SK-N-SH (cell line): ENCODE measurements at regions not wholly inside any gene's neighbourhood (a gene's known extent, or its start where the extent isn't known, plus 50 kb on each side); places are given as distances from the start of the nearest gene placed in this dataset.

Source experiments
- CTCF ChIA-PET: fragments of 300-600, 350-600 bp; formaldehyde crosslinking; extraction: SDS; loops from one replicate; lab custom pipeline; 2021; lab: Yijun Ruan, JAX
- POLR2A ChIA-PET: fragments of 350-600 bp; sonication (Branson Sonifier 250); formaldehyde crosslinking; extraction: SDS; loops from one replicate; lab custom pipeline; 2020; ENCODE audit warnings: antibody characterized with exemption, inconsistent platforms; lab: Yijun Ruan, JAX
- DNase-seq: peaks from one replicate; pipeline ENCODE4 v3.0.0; 2012
- H2AFZ ChIP-seq: fragments of 200-600 bp; sonication (generic); 2 replicates; pipeline ENCODE4 v1.8.1; 2016; ENCODE audit warnings: antibody characterized with exemption, mild to moderate bottlenecking, low read depth
- H3F3A ChIP-seq: fragments of 200-600 bp; sonication (generic); replicated peaks from 2 replicates; pipeline ENCODE3; 2016; ENCODE audit warnings: antibody characterized with exemption, mild to moderate bottlenecking; ENCODE audit not compliant: insufficient read depth
- H3K27ac ChIP-seq, 2 experiments: fragments of 200-500 bp in 1 of 2; fragments of 200-600 bp in 1 of 2; sonication (Bioruptor generic) in 1 of 2; sonication (generic), shearing (Covaris generic) in 1 of 2; 2 replicates each; pipeline versions ENCODE4 v1.5.1 to v1.6.1; 2014 to 2016; ENCODE audit warnings: low read depth in 2 of 2, inconsistent platforms in 1 of 2, low read length in 1 of 2, mild to moderate bottlenecking in 1 of 2, mixed read lengths in 1 of 2
- H3K27me3 ChIP-seq: fragments of 200-600 bp; sonication (generic), shearing (Covaris generic); 2 replicates; pipeline ENCODE4 v1.6.1; 2016; ENCODE audit warnings: mixed run types; ENCODE audit not compliant: insufficient read depth
- H3K36me3 ChIP-seq, 2 experiments: fragments of 200-500 bp in 1 of 2; fragments of 200-600 bp in 1 of 2; sonication (Bioruptor generic) in 1 of 2; sonication (generic) in 1 of 2; replicated peaks in 1 of 2; 2 replicates each; pipeline versions ENCODE3 to v1.5.1; 2014 to 2016; ENCODE audit warnings: low read length in 1 of 2, mild to moderate bottlenecking in 1 of 2; ENCODE audit not compliant: insufficient read depth in 2 of 2, control insufficient read depth in 1 of 2
- H3K4me1 ChIP-seq, 2 experiments: fragments of 200-500 bp in 1 of 2; fragments of 200-600 bp in 1 of 2; sonication (Bioruptor generic) in 1 of 2; sonication (generic), shearing (Covaris generic) in 1 of 2; 2 replicates each; pipeline versions ENCODE4 v1.5.1 to v1.6.1; 2014 to 2016; ENCODE audit warnings: low read depth in 1 of 2, low read length in 1 of 2, mixed run types in 1 of 2; ENCODE audit not compliant: insufficient read depth in 2 of 2, control insufficient read depth in 1 of 2
- H3K4me2 ChIP-seq: fragments of 200-600 bp; sonication (generic), shearing (Covaris generic); 2 replicates; pipeline ENCODE4 v1.6.1; 2017; ENCODE audit warnings: mixed run types
- H3K4me3 ChIP-seq, 2 experiments: fragments of 200-500 bp in 1 of 2; fragments of 200-600 bp in 1 of 2; sonication (Bioruptor generic) in 1 of 2; sonication (generic), shearing (Covaris generic) in 1 of 2; 2 replicates each; pipeline versions ENCODE4 v1.5.1 to v1.8.1; 2014 to 2016; ENCODE audit warnings: low read depth in 2 of 2, inconsistent platforms in 1 of 2, low read length in 1 of 2, mild to moderate bottlenecking in 1 of 2, mixed read lengths in 1 of 2, moderate library complexity in 1 of 2
- H3K79me2 ChIP-seq: fragments of 200-600 bp; sonication (generic); 2 replicates; pipeline ENCODE4 v1.8.1; 2017; ENCODE audit warnings: mild to moderate bottlenecking; ENCODE audit not compliant: insufficient read depth
- H3K9ac ChIP-seq: fragments of 200-600 bp; sonication (generic); 2 replicates; pipeline ENCODE4 v1.6.1; 2017; ENCODE audit warnings: mixed run types
- H3K9me2 ChIP-seq: fragments of 200-600 bp; sonication (generic); 2 replicates; pipeline ENCODE4 v1.6.1; 2017; ENCODE audit warnings: mixed run types
- H3K9me3 ChIP-seq: fragments of 200-600 bp; sonication (generic); 2 replicates; pipeline ENCODE4 v1.6.1; 2017; ENCODE audit warnings: mixed run types, mild to moderate bottlenecking, moderate library complexity
- H4K20me1 ChIP-seq: fragments of 200-600 bp; sonication (generic); 2 replicates; pipeline ENCODE4 v1.6.1; 2017; ENCODE audit warnings: mild to moderate bottlenecking, mixed run types; ENCODE audit not compliant: insufficient read depth
- CHD2 ChIP-seq: fragments of 150-350 bp; IDR thresholded peaks from 2 replicates; pipeline ENCODE4 v1.6.1; 2018; ENCODE audit warnings: low read length; ENCODE audit not compliant: partially characterized antibody
- EP300 ChIP-seq, 2 experiments: IDR thresholded peaks; 2 replicates each; pipeline versions ENCODE4 v1.4.0 to v1.6.1; 2012; ENCODE audit warnings: borderline replicate concordance in 1 of 2, low read depth in 1 of 2, low read length in 1 of 2
- EZH2phosphoT487 ChIP-seq: fragments of 200-600 bp; sonication (generic); IDR thresholded peaks from 2 replicates; pipeline ENCODE4 v1.6.1; 2017; ENCODE audit warnings: low read depth, mixed run types, mild to moderate bottlenecking, antibody characterized with exemption, moderate library complexity, borderline replicate concordance
- FOSL2 ChIP-seq: IDR thresholded peaks from 2 replicates; pipeline ENCODE4 v1.4.0; 2012; ENCODE audit warnings: low read depth, mild to moderate bottlenecking, moderate library complexity, borderline replicate concordance
- FOXJ3 ChIP-seq: sonication (generic); formaldehyde crosslinking; IDR thresholded peaks from 2 replicates; pipeline ENCODE4 v1.5.1; 2020; ENCODE audit warnings: mild to moderate bottlenecking, missing genetic modification reagents
- FOXM1 ChIP-seq: IDR thresholded peaks from 2 replicates; pipeline ENCODE4 v1.4.0; 2012; ENCODE audit warnings: low read depth, mild to moderate bottlenecking
- IRF3 ChIP-seq: fragments of 150-350 bp; IDR thresholded peaks from 2 replicates; pipeline ENCODE4 v1.6.1; 2016; ENCODE audit warnings: mild to moderate bottlenecking, low read depth, low read length
- PBX3 ChIP-seq: IDR thresholded peaks from 2 replicates; pipeline ENCODE4; 2012
- POLR2AphosphoS5 ChIP-seq: IDR thresholded peaks from 2 replicates; pipeline ENCODE4 v1.6.1; 2012; ENCODE audit warnings: low read depth, low read length
- RAD21 ChIP-seq: IDR thresholded peaks from 2 replicates; pipeline ENCODE4 v1.6.1; 2012; ENCODE audit warnings: mild to moderate bottlenecking, low read length
- RCOR1 ChIP-seq: fragments of 150-350 bp; IDR thresholded peaks from 2 replicates; pipeline ENCODE4 v1.6.1; 2017; ENCODE audit warnings: antibody characterized with exemption, low read length
- SIN3A ChIP-seq: IDR thresholded peaks from 2 replicates; pipeline ENCODE4 v1.6.1; 2012; ENCODE audit warnings: low read depth, mild to moderate bottlenecking, low read length, moderate library complexity, borderline replicate concordance
- SMC3 ChIP-seq: IDR thresholded peaks from 2 replicates; pipeline ENCODE4 v1.6.1; 2012; ENCODE audit warnings: low read depth, low read length, improper control_type of control experiment
- WGBS: methylation state at CpG from one replicate; pipeline ENCODE4 v1.1.6; 2017; ENCODE audit warnings: low lambda C conversion rate; 5-methylcytosine and 5-hydroxymethylcytosine counted together
- TF ChIP-seq, protein P1 (sequence below): IDR thresholded peaks from 2 replicates; pipeline ENCODE4 v1.6.1; 2012; ENCODE audit warnings: mild to moderate bottlenecking, low read depth, low read length, moderate library complexity
- TF ChIP-seq, protein P2 (sequence below): IDR thresholded peaks from 2 replicates; pipeline ENCODE4 v1.4.0; 2012; ENCODE audit warnings: low read depth, borderline replicate concordance
- TF ChIP-seq, protein P3 (sequence below): fragments of 150-350 bp; IDR thresholded peaks from 2 replicates; pipeline ENCODE4 v1.6.1; 2017; ENCODE audit warnings: antibody characterized with exemption, low read length, low read depth, borderline replicate concordance
- TF ChIP-seq, protein P4 (sequence below): fragments of 200-600 bp; sonication (generic); IDR thresholded peaks from 2 replicates; pipeline ENCODE4 v1.6.1; 2017; ENCODE audit warnings: antibody characterized with exemption, mild to moderate bottlenecking, moderate library complexity

DNA sequence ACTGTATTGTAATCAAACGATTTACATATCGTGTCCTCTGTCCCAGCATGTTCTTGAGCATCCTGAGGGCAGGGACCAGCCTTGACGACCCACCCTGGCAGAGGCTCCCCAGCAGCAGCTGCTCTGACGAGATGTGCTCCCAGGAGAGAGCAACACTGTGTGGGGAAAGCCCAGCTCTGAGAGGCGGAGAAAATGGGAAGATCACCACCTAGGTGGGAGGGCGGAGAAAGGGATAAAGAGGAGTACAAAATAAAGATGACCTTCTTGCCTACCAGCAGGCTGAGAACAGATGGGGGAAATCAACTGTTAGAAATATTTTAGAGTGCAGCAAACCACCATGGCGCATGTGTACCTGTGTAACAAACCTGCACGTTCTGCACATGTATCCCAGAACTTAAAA, 71.5 kb upstream of the CAPRIN2 start:
- H3K9me3 ChIP-seq, result no peaks in the 10 kb centered on the region
- H3K4me2 ChIP-seq, result no peak overlapping the region
- H2AFZ ChIP-seq, result no peak overlapping the region
- no peak overlapping the region for H3K27ac ChIP-seq
- H3F3A ChIP-seq, result no peaks in the 10 kb centered on the region
- WGBS, result 56% methylated on average over 8 of the region's 8 CpGs
- H4K20me1 ChIP-seq, result no peaks in the 10 kb centered on the region
- no peak for DNase-seq
- no peaks in the 10 kb centered on the region for H3K79me2 ChIP-seq
- H3K4me1 ChIP-seq, result no peaks in the 10 kb centered on the region
- H3K27me3 ChIP-seq, result no peaks in the 10 kb centered on the region; the same call in 1 of the 2 replicates
- TF ChIP-seq RCOR1 (no peak), SMC3 (no peak), EP300 (IDR thresholded peaks at IDR 0.05; ENCODE audit: borderline replicate concordance in 1 of 2, low read depth in 1 of 2, low read length in 1 of 2) (no peak), POLR2AphosphoS5 (no peak)
- TF ChIP-seq, protein P1, sequence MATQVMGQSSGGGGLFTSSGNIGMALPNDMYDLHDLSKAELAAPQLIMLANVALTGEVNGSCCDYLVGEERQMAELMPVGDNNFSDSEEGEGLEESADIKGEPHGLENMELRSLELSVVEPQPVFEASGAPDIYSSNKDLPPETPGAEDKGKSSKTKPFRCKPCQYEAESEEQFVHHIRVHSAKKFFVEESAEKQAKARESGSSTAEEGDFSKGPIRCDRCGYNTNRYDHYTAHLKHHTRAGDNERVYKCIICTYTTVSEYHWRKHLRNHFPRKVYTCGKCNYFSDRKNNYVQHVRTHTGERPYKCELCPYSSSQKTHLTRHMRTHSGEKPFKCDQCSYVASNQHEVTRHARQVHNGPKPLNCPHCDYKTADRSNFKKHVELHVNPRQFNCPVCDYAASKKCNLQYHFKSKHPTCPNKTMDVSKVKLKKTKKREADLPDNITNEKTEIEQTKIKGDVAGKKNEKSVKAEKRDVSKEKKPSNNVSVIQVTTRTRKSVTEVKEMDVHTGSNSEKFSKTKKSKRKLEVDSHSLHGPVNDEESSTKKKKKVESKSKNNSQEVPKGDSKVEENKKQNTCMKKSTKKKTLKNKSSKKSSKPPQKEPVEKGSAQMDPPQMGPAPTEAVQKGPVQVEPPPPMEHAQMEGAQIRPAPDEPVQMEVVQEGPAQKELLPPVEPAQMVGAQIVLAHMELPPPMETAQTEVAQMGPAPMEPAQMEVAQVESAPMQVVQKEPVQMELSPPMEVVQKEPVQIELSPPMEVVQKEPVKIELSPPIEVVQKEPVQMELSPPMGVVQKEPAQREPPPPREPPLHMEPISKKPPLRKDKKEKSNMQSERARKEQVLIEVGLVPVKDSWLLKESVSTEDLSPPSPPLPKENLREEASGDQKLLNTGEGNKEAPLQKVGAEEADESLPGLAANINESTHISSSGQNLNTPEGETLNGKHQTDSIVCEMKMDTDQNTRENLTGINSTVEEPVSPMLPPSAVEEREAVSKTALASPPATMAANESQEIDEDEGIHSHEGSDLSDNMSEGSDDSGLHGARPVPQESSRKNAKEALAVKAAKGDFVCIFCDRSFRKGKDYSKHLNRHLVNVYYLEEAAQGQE, result no peak
- TF ChIP-seq, all 33 proteins: peak for 0
- Histone ChIP-seq H3K9me2 (no peaks in the 10 kb centered on the region), H3K4me3 (no peak overlapping the region), H3K9ac (no peak overlapping the region), H3K36me3 (no peaks in the 10 kb centered on the region)
- CTCF ChIA-PET, result interaction anchor here (1.1 to 1.3 kb wide), 3 partner anchors 19 to 160 kb away, joined by 3 to 5 read pairs (median 4); no protein-coding TSS in a partner anchor
- POLR2A ChIA-PET, result no interaction called here

GRCh38 chr12:30825341-30825740, 70.6 kb upstream of the CAPRIN2 start:
- no peak overlapping the region for H2AFZ ChIP-seq
- POLR2A ChIA-PET, result no interaction called here
- CTCF ChIA-PET, result interaction anchor here (1.1 to 1.5 kb wide), 3 partner anchors 18 to 447 kb away, joined by 3 to 4 read pairs (median 3); no protein-coding TSS in a partner anchor
- no peaks in the 10 kb centered on the region; the same call in 1 of the 2 replicates for H3K27me3 ChIP-seq
- H4K20me1 ChIP-seq, result no peaks in the 10 kb centered on the region
- no peaks in the 10 kb centered on the region for H3K79me2 ChIP-seq
- no peak overlapping the region for H3K4me2 ChIP-seq
- 58% methylated on average over 2 of the region's 4 CpGs for WGBS
- H3K36me3 ChIP-seq, result no peaks in the 10 kb centered on the region
- H3F3A ChIP-seq, result no peaks in the 10 kb centered on the region
- DNase-seq, result no peak
- no peaks in the 10 kb centered on the region for H3K9me2 ChIP-seq
- no peak overlapping the region for H3K27ac ChIP-seq
- H3K4me3 ChIP-seq, result no peak overlapping the region
- H3K9me3 ChIP-seq, result no peaks in the 10 kb centered on the region
- no peaks in the 10 kb centered on the region for H3K4me1 ChIP-seq
- no peak overlapping the region for H3K9ac ChIP-seq
- no peak for TF ChIP-seq PBX3
- no peak for TF ChIP-seq RAD21
- TF ChIP-seq FOSL2, result no peak
- TF ChIP-seq, protein P2, sequence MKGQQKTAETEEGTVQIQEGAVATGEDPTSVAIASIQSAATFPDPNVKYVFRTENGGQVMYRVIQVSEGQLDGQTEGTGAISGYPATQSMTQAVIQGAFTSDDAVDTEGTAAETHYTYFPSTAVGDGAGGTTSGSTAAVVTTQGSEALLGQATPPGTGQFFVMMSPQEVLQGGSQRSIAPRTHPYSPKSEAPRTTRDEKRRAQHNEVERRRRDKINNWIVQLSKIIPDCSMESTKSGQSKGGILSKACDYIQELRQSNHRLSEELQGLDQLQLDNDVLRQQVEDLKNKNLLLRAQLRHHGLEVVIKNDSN, result no peak
- no peak for TF ChIP-seq EZH2phosphoT487
- no peak for TF ChIP-seq IRF3
- TF ChIP-seq, protein P3, sequence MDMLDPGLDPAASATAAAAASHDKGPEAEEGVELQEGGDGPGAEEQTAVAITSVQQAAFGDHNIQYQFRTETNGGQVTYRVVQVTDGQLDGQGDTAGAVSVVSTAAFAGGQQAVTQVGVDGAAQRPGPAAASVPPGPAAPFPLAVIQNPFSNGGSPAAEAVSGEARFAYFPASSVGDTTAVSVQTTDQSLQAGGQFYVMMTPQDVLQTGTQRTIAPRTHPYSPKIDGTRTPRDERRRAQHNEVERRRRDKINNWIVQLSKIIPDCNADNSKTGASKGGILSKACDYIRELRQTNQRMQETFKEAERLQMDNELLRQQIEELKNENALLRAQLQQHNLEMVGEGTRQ, result no peak
- no peak for TF ChIP-seq SIN3A
- TF ChIP-seq CHD2, result no peak
- no peak for TF ChIP-seq FOXM1
- TF ChIP-seq FOXJ3 (CRISPR knock-in tag), result no peak
- TF ChIP-seq, protein P4, sequence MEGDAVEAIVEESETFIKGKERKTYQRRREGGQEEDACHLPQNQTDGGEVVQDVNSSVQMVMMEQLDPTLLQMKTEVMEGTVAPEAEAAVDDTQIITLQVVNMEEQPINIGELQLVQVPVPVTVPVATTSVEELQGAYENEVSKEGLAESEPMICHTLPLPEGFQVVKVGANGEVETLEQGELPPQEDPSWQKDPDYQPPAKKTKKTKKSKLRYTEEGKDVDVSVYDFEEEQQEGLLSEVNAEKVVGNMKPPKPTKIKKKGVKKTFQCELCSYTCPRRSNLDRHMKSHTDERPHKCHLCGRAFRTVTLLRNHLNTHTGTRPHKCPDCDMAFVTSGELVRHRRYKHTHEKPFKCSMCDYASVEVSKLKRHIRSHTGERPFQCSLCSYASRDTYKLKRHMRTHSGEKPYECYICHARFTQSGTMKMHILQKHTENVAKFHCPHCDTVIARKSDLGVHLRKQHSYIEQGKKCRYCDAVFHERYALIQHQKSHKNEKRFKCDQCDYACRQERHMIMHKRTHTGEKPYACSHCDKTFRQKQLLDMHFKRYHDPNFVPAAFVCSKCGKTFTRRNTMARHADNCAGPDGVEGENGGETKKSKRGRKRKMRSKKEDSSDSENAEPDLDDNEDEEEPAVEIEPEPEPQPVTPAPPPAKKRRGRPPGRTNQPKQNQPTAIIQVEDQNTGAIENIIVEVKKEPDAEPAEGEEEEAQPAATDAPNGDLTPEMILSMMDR, result no peak
